OCI-LY1 (cell line): ENCODE measurements at regions not wholly inside any gene's neighbourhood (a gene's known extent, or its start where the extent isn't known, plus 50 kb on each side); places are given as distances from the start of the nearest gene placed in this dataset.

Experiments used
- CTCF ChIP-seq: fragments of 200-600 bp; sonication (generic), shearing (Covaris generic); IDR thresholded peaks from 2 replicates; pipeline ENCODE4 v1.5.1; 2017; ENCODE audit warnings: mild to moderate bottlenecking, antibody characterized with exemption, low read length, moderate library complexity, mixed read lengths
- EZH2 ChIP-seq: fragments of 200-600 bp; sonication (generic), shearing (Covaris generic); IDR thresholded peaks from 2 replicates; pipeline ENCODE4 v1.8.0; 2017; ENCODE audit warnings: borderline replicate concordance, mixed run types, mild to moderate bottlenecking, antibody characterized with exemption, low read length, moderate library complexity, mixed read lengths

- no peak for TF ChIP-seq CTCF
- no peak for TF ChIP-seq EZH2
These were observed 321.0 kb downstream of the IGSF11 start for GRCh38 chr3:118713502-118714207.
